ENCODE measurements at regions not wholly inside any gene's neighbourhood (a gene's known extent, or its start where the extent isn't known, plus 50 kb on each side); places are given as distances from the start of the nearest gene placed in this dataset.

DNA sequence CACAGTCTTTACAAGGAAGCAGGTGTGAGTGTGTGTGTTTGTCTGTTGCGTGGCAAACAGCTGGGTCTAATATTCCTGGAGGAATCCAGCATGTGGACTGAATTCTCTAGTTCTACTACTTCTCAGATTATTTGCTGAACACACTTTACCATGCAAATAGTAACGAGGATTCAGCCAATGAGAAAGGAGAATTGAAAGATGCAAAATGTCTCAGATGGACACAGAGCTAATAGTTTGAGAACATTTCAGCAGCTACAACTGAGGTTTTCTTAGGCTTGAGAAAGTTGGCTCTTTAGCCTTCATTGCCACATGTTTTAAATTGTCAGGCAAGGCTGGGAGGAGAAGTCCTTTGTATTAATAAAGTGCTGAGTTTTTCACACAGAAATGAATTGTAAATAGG is 568.0 kb upstream of the MDFIC2 start:
- TF ChIP-seq EZH2 (IDR thresholded peaks at IDR 0.05; ENCODE audit: borderline replicate concordance, low read length), result no peak
- TF ChIP-seq, protein P1, sequence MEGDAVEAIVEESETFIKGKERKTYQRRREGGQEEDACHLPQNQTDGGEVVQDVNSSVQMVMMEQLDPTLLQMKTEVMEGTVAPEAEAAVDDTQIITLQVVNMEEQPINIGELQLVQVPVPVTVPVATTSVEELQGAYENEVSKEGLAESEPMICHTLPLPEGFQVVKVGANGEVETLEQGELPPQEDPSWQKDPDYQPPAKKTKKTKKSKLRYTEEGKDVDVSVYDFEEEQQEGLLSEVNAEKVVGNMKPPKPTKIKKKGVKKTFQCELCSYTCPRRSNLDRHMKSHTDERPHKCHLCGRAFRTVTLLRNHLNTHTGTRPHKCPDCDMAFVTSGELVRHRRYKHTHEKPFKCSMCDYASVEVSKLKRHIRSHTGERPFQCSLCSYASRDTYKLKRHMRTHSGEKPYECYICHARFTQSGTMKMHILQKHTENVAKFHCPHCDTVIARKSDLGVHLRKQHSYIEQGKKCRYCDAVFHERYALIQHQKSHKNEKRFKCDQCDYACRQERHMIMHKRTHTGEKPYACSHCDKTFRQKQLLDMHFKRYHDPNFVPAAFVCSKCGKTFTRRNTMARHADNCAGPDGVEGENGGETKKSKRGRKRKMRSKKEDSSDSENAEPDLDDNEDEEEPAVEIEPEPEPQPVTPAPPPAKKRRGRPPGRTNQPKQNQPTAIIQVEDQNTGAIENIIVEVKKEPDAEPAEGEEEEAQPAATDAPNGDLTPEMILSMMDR (IDR thresholded peaks at IDR 0.05; ENCODE audit: low read length), result no peak

Measured in OCI-LY1 (cell line).